H9 (cell line): ENCODE measurements at regions not wholly inside any gene's neighbourhood (a gene's known extent, or its start where the extent isn't known, plus 50 kb on each side); places are given as distances from the start of the nearest gene placed in this dataset.

ENCODE experiments used
- DNase-seq: peaks from one replicate; pipeline ENCODE4 v3.0.0-alpha.2; 2017
- H2AFZ ChIP-seq: one replicate; pipeline ENCODE4 v1.6.1; 2013; ENCODE audit warnings: mild to moderate bottlenecking, low read length, control low read depth, moderate library complexity
- H2AK5ac ChIP-seq: 2 replicates; pipeline ENCODE4 v1.6.1; 2013; ENCODE audit warnings: low read length, control low read depth, mixed read lengths; ENCODE audit not compliant: insufficient read length
- H2BK120ac ChIP-seq: one replicate; pipeline ENCODE4 v1.6.1; 2013; ENCODE audit warnings: low read depth, mild to moderate bottlenecking, low read length, control low read depth, inconsistent platforms; ENCODE audit not compliant: poor library complexity, severe bottlenecking
- H2BK12ac ChIP-seq: 2 replicates; pipeline ENCODE4 v1.6.1; 2013; ENCODE audit warnings: low read length, control low read depth, mixed read lengths, low read depth; ENCODE audit not compliant: insufficient read length
- H2BK15ac ChIP-seq: 2 replicates; pipeline ENCODE4 v1.6.1; 2013; ENCODE audit warnings: low read depth, low read length, control low read depth
- H2BK20ac ChIP-seq: one replicate; pipeline ENCODE4 v1.6.1; 2013; ENCODE audit warnings: low read depth, mild to moderate bottlenecking, low read length, control low read depth, inconsistent platforms; ENCODE audit not compliant: poor library complexity, severe bottlenecking
- H2BK5ac ChIP-seq: 2 replicates; pipeline ENCODE4 v1.6.1; 2013; ENCODE audit warnings: low read length, control low read depth, mixed read lengths; ENCODE audit not compliant: insufficient read length
- H3K14ac ChIP-seq: 2 replicates; pipeline ENCODE4 v1.6.1; 2013; ENCODE audit warnings: low read length, control low read depth; ENCODE audit not compliant: insufficient read depth
- H3K18ac ChIP-seq: 2 replicates; pipeline ENCODE4 v1.6.1; 2013; ENCODE audit warnings: low read depth, mild to moderate bottlenecking, mixed read lengths, low read length, control low read depth; ENCODE audit not compliant: insufficient read length
- H3K23ac ChIP-seq: 2 replicates; pipeline ENCODE4 v1.6.1; 2013; ENCODE audit warnings: low read length, control low read depth, mixed read lengths, low read depth; ENCODE audit not compliant: insufficient read length
- H3K23me2 ChIP-seq: 2 replicates; pipeline ENCODE4 v1.6.1; 2013; ENCODE audit warnings: low read depth, mild to moderate bottlenecking, mixed read lengths, low read length, control low read depth; ENCODE audit not compliant: insufficient read length, poor library complexity, severe bottlenecking
- H3K27ac ChIP-seq: 2 replicates; pipeline ENCODE4 v1.5.1; 2013; ENCODE audit warnings: low read length, control low read depth, mixed read lengths, low read depth; ENCODE audit not compliant: insufficient read length
- H3K27me3 ChIP-seq: 2 replicates; pipeline ENCODE4 v1.6.1; 2013; ENCODE audit warnings: low read length, control low read depth, inconsistent platforms; ENCODE audit not compliant: insufficient read depth
- H3K4ac ChIP-seq: 2 replicates; pipeline ENCODE4 v1.6.1; 2013; ENCODE audit warnings: low read depth, mild to moderate bottlenecking, control low read depth, inconsistent platforms, low read length, moderate library complexity
- H3K4me1 ChIP-seq: 2 replicates; pipeline ENCODE4 v1.6.1; 2013; ENCODE audit warnings: low read length, control low read depth, inconsistent platforms; ENCODE audit not compliant: insufficient read depth
- H3K4me2 ChIP-seq: 2 replicates; pipeline ENCODE4 v1.6.1; 2013; ENCODE audit warnings: low read length, control low read depth, mixed read lengths; ENCODE audit not compliant: insufficient read length, insufficient read depth
- H3K56ac ChIP-seq: 2 replicates; pipeline ENCODE4 v1.6.1; 2013; ENCODE audit warnings: low read depth, mild to moderate bottlenecking, mixed read lengths, low read length, control low read depth; ENCODE audit not compliant: insufficient read length
- H3K79me1 ChIP-seq: 2 replicates; pipeline ENCODE4 v1.6.1; 2013; ENCODE audit warnings: low read depth, mild to moderate bottlenecking, moderate library complexity, low read length, control low read depth, inconsistent platforms; ENCODE audit not compliant: insufficient read depth, poor library complexity, severe bottlenecking
- H3K79me2 ChIP-seq: 2 replicates; pipeline ENCODE4 v1.6.1; 2013; ENCODE audit warnings: low read length, control low read depth, inconsistent platforms; ENCODE audit not compliant: insufficient read depth
- H3K9ac ChIP-seq: 2 replicates; pipeline ENCODE4 v1.6.1; 2013; ENCODE audit warnings: low read length, control low read depth, mixed read lengths; ENCODE audit not compliant: insufficient read length; ENCODE audit errors: extremely low read depth
- H3K9me3 ChIP-seq: one replicate; pipeline ENCODE4 v1.6.1; 2013; ENCODE audit warnings: low read depth, low read length, inconsistent platforms; ENCODE audit not compliant: control insufficient read depth
- H3T11ph ChIP-seq: one replicate; pipeline ENCODE4 v1.6.1; 2013; ENCODE audit warnings: mild to moderate bottlenecking, low read length, control low read depth, inconsistent platforms
- H4K20me1 ChIP-seq: one replicate; pipeline ENCODE4 v1.6.1; 2013; ENCODE audit not compliant: control insufficient read depth, insufficient read length, insufficient read depth
- H4K5ac ChIP-seq: 2 replicates; pipeline ENCODE4 v1.6.1; 2013; ENCODE audit warnings: low read depth, mild to moderate bottlenecking, mixed read lengths, low read length, control low read depth; ENCODE audit not compliant: insufficient read length
- H4K8ac ChIP-seq: replicated peaks from 2 replicates; pipeline ENCODE4 v1.6.1; 2013; ENCODE audit warnings: low read length, control low read depth, mixed read lengths, low read depth; ENCODE audit not compliant: insufficient read length
- H4K91ac ChIP-seq: 2 replicates; pipeline ENCODE4 v1.6.1; 2013; ENCODE audit warnings: low read depth, mild to moderate bottlenecking, moderate library complexity, mixed read lengths, low read length, control low read depth; ENCODE audit not compliant: insufficient read length
- H3K27ac Mint-ChIP-seq, 3 experiments: 2 replicates in 2 of 3; 3 replicates in 1 of 3; pipeline ENCODE4 v1.8.0; 2020 to 2021; ENCODE audit warnings: mixed read lengths in 3 of 3, mild to moderate bottlenecking in 1 of 3, moderate library complexity in 1 of 3
- H3K27me3 Mint-ChIP-seq: 2 replicates; pipeline ENCODE4 v1.8.0; 2021; ENCODE audit warnings: low read depth, mild to moderate bottlenecking, moderate library complexity, mixed read lengths
- H3K36me3 Mint-ChIP-seq, 3 experiments: 2 replicates in 2 of 3; 3 replicates in 1 of 3; pipeline ENCODE4 v1.8.0; 2020 to 2021; ENCODE audit warnings: low read depth in 3 of 3, mixed read lengths in 3 of 3; ENCODE audit not compliant: insufficient read depth in 1 of 3
- H3K4me1 Mint-ChIP-seq, 2 experiments: 2 replicates each; pipeline ENCODE4 v1.8.0; 2020; ENCODE audit warnings: mixed read lengths in 2 of 2
- H3K4me3 Mint-ChIP-seq, 2 experiments: 2 replicates in 1 of 2; 3 replicates in 1 of 2; pipeline ENCODE4 v1.8.0; 2020 to 2021; ENCODE audit warnings: mild to moderate bottlenecking in 2 of 2, mixed read lengths in 2 of 2, moderate library complexity in 1 of 2
- H3K9me3 Mint-ChIP-seq, 2 experiments: 2 replicates in 1 of 2; 3 replicates in 1 of 2; pipeline ENCODE4 v1.8.0; 2020; ENCODE audit warnings: mild to moderate bottlenecking in 2 of 2, mixed read lengths in 2 of 2, moderate library complexity in 1 of 2
- WGBS: extraction: QIAGEN DNeasy Blood & Tissue Kit; methylation state at CpG from one replicate; pipeline ENCODE4 v1.1.7; 2013; ENCODE audit warnings: missing lambda C conversion rate, low lambda C conversion rate, mixed read lengths; ENCODE audit not compliant: insufficient read length; ENCODE audit errors: extremely low coverage; 5-methylcytosine and 5-hydroxymethylcytosine counted together
- TF ChIP-seq, protein P1 (sequence below): fragments of 200-600 bp; sonication (generic); conservative IDR thresholded peaks from 3 replicates; pipeline ENCODE4 v1.8.0; 2021; ENCODE audit warnings: antibody characterized with exemption, mild to moderate bottlenecking

DNA sequence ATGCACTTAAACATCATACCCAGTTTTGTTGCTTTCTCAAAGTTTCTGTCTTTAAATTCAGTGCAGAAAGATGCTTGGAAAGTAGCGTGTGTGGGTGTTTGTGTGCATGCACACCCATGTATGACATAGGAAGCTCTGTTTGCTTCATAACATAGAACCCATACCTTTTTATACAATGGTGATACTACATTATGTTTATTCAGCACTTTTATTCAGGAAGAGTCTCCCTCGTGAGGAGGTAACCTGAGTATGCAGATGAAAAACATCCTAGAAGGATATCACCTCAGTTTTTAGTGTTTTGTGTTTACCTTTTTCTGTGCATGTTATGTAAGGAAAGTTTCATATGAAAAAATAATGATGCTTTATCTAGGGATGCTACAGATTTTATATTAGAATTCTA, 111.2 kb downstream of the SST start:
- Histone ChIP-seq H4K91ac (no peak overlapping the region), H4K5ac (no peak overlapping the region), H3K4me1 (no peaks in the 10 kb centered on the region), H2AK5ac (no peak overlapping the region), H2BK12ac (no peak overlapping the region), H3K27me3 (no peaks in the 10 kb centered on the region), H2BK120ac (no peak overlapping the region), H3K79me2 (no peaks in the 10 kb centered on the region), H2AFZ (no peak overlapping the region), H2BK5ac (no peak overlapping the region), H3K23ac (no peak overlapping the region), H3K79me1 (no peaks in the 10 kb centered on the region), H3K14ac (no peak overlapping the region), H4K20me1 (no peaks in the 10 kb centered on the region), H3T11ph (no peak overlapping the region), H3K9me3 (no peaks in the 10 kb centered on the region), H3K27ac (no peak overlapping the region), H3K4ac (no peak overlapping the region), H3K23me2 (no peaks in the 10 kb centered on the region), H3K18ac (no peak overlapping the region), H2BK15ac (no peak overlapping the region), H3K9ac (no peak overlapping the region), H4K8ac (no peak overlapping the region), H2BK20ac (no peak overlapping the region), H3K4me2 (no peak overlapping the region), H3K56ac (no peak overlapping the region)
- TF ChIP-seq, protein P1, sequence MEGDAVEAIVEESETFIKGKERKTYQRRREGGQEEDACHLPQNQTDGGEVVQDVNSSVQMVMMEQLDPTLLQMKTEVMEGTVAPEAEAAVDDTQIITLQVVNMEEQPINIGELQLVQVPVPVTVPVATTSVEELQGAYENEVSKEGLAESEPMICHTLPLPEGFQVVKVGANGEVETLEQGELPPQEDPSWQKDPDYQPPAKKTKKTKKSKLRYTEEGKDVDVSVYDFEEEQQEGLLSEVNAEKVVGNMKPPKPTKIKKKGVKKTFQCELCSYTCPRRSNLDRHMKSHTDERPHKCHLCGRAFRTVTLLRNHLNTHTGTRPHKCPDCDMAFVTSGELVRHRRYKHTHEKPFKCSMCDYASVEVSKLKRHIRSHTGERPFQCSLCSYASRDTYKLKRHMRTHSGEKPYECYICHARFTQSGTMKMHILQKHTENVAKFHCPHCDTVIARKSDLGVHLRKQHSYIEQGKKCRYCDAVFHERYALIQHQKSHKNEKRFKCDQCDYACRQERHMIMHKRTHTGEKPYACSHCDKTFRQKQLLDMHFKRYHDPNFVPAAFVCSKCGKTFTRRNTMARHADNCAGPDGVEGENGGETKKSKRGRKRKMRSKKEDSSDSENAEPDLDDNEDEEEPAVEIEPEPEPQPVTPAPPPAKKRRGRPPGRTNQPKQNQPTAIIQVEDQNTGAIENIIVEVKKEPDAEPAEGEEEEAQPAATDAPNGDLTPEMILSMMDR = no peak
- H3K9me3 Mint-ChIP-seq = no peaks in the 10 kb centered on the region
- H3K27me3 Mint-ChIP-seq = no peaks in the 10 kb centered on the region
- no peak for DNase-seq
- no peak overlapping the region for H3K27ac Mint-ChIP-seq
- H3K36me3 Mint-ChIP-seq = no peaks in the 10 kb centered on the region
- H3K4me1 Mint-ChIP-seq = no peaks in the 10 kb centered on the region
- WGBS = no CpG with 5 or more reads among the region's 2 CpGs
- H3K4me3 Mint-ChIP-seq = no peak overlapping the region
